ENCODE measurements at regions not wholly inside any gene's neighbourhood (a gene's known extent, or its start where the extent isn't known, plus 50 kb on each side); places are given as distances from the start of the nearest gene placed in this dataset.

- no peak for DNase-seq (ENCODE audit: low spot score)
- in situ Hi-C loops (cut with MboI; ENCODE audit: low sequenced_read_pairs, unreplicated experiment): no loop called here
- no peak for TF ChIP-seq CTCF (IDR thresholded peaks at IDR 0.05; ENCODE audit: borderline replicate concordance, control extremely low read depth, extremely low read depth, insufficient read depth, missing control alignments)
These were observed 210.3 kb upstream of the ADRA1B start for GRCh38 chr5:159705948-159706347.

- in situ Hi-C loops (cut with MboI; ENCODE audit: low sequenced_read_pairs, unreplicated experiment): no loop called here
- DNase-seq (ENCODE audit: low spot score): no peak
- no peak for TF ChIP-seq CTCF (IDR thresholded peaks at IDR 0.05; ENCODE audit: borderline replicate concordance, control extremely low read depth, extremely low read depth, insufficient read depth, missing control alignments)
These were observed 208.2 kb upstream of the ADRA1B start for GRCh38 chr5:159708090-159708489.

- no peak for DNase-seq (ENCODE audit: low spot score)
- in situ Hi-C loops (cut with MboI; ENCODE audit: low sequenced_read_pairs, unreplicated experiment): no loop called here
- TF ChIP-seq CTCF (IDR thresholded peaks at IDR 0.05; ENCODE audit: borderline replicate concordance, control extremely low read depth, extremely low read depth, insufficient read depth, missing control alignments): no peak
These were observed 203.6 kb upstream of the ADRA1B start for GRCh38 chr5:159712672-159713071.

- TF ChIP-seq CTCF (IDR thresholded peaks at IDR 0.05; ENCODE audit: borderline replicate concordance, control extremely low read depth, extremely low read depth, insufficient read depth, missing control alignments): no peak
- no peak for DNase-seq (ENCODE audit: low spot score)
- in situ Hi-C loops (cut with MboI; ENCODE audit: low sequenced_read_pairs, unreplicated experiment): no loop called here
These were observed 203.0 kb upstream of the ADRA1B start for GRCh38 chr5:159713254-159713653.

GRCh38 chr5:159713773-159714172 lies 202.5 kb upstream of the ADRA1B start:
- DNase-seq (ENCODE audit: low spot score): no peak
- in situ Hi-C loops (cut with MboI; ENCODE audit: low sequenced_read_pairs, unreplicated experiment): no loop called here
- TF ChIP-seq CTCF (IDR thresholded peaks at IDR 0.05; ENCODE audit: borderline replicate concordance, control extremely low read depth, extremely low read depth, insufficient read depth, missing control alignments): no peak

- in situ Hi-C loops (cut with MboI; ENCODE audit: low sequenced_read_pairs, unreplicated experiment): no loop called here
- DNase-seq (ENCODE audit: low spot score): no peak
- no peak for TF ChIP-seq CTCF (IDR thresholded peaks at IDR 0.05; ENCODE audit: borderline replicate concordance, control extremely low read depth, extremely low read depth, insufficient read depth, missing control alignments)
These were observed 190.8 kb upstream of the ADRA1B start for GRCh38 chr5:159725475-159725874.

- in situ Hi-C loops (cut with MboI; ENCODE audit: low sequenced_read_pairs, unreplicated experiment): no loop called here
- TF ChIP-seq CTCF (IDR thresholded peaks at IDR 0.05; ENCODE audit: borderline replicate concordance, control extremely low read depth, extremely low read depth, insufficient read depth, missing control alignments): no peak
- no peak for DNase-seq (ENCODE audit: low spot score)
These were observed 189.1 kb upstream of the ADRA1B start for GRCh38 chr5:159727167-159727566.

Data from GM13976 (cell line).